ENCODE measurements at regions not wholly inside any gene's neighbourhood (a gene's known extent, or its start where the extent isn't known, plus 50 kb on each side); places are given as distances from the start of the nearest gene placed in this dataset.

DNA sequence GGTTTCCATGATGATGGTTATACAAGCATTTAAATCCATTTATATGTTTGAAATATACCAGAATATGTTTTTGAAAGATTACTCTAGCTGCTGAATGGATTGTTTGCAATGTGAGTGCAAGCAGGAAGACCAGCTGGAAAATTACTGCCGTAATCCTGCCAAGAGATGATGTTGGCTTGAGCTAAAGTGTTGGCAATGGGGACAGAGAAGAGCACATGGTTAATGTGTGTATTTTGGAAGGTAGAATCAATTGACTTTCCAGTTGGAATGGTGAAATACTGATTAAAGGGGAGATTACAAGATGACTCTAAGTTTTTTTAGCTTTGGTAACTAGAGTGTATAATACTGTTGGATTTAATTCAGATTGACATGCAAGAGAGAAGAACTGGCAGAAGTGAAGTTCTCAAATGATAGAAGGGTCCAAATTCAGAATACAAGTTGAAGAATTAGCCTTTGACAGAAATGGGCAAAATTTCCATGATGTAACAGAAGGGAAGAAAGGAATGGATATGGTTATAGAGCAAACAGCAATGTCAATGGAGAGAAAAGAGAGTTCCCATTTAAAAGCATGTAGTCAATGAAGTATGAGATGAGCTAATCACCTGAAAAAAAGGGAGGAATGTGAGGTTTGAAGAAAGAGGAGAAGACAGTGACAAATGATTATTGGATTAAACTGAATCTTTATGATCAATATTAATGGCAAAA, 422.0 kb downstream of the CDC14C start:
- Histone ChIP-seq H3K36me3 (no peaks in the 10 kb centered on the region), H3K79me2 (ENCODE audit: low read depth) (no peaks in the 10 kb centered on the region), H4K20me1 (ENCODE audit: low read depth) (no peaks in the 10 kb centered on the region), H3K9me3 (ENCODE audit: low read depth) (no peaks in the 10 kb centered on the region), H3K4me3 (no peak overlapping the region), H2AFZ (replicated peaks) (no peak overlapping the region), H3K9ac (no peak overlapping the region), H3K4me2 (no peak overlapping the region), H3F3A (ENCODE audit: low read depth) (no peaks in the 10 kb centered on the region), H3K27ac (no peak overlapping the region), H3K27me3 (no peaks in the 10 kb centered on the region), H3K4me1 (no peaks in the 10 kb centered on the region)
- TF ChIP-seq EZH2phosphoT487 (IDR thresholded peaks at IDR 0.05) (no peak), EZH2 (IDR thresholded peaks at IDR 0.05) (no peak)
- TF ChIP-seq, protein P1, sequence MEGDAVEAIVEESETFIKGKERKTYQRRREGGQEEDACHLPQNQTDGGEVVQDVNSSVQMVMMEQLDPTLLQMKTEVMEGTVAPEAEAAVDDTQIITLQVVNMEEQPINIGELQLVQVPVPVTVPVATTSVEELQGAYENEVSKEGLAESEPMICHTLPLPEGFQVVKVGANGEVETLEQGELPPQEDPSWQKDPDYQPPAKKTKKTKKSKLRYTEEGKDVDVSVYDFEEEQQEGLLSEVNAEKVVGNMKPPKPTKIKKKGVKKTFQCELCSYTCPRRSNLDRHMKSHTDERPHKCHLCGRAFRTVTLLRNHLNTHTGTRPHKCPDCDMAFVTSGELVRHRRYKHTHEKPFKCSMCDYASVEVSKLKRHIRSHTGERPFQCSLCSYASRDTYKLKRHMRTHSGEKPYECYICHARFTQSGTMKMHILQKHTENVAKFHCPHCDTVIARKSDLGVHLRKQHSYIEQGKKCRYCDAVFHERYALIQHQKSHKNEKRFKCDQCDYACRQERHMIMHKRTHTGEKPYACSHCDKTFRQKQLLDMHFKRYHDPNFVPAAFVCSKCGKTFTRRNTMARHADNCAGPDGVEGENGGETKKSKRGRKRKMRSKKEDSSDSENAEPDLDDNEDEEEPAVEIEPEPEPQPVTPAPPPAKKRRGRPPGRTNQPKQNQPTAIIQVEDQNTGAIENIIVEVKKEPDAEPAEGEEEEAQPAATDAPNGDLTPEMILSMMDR (IDR thresholded peaks at IDR 0.05) = no peak
- Mint-ChIP-seq H3K4me3 (no peak overlapping the region), H3K9me3 (peaks cover 4% of the 10 kb centered on the region), H3K36me3 (no peaks in the 10 kb centered on the region), H3K4me1 (no peaks in the 10 kb centered on the region), H3K27ac (no peak overlapping the region), H3K27me3 (ENCODE audit: insufficient read depth, low read depth) (no peaks in the 10 kb centered on the region)
- no peak for DNase-seq (ENCODE audit: low spot score)

DNA sequence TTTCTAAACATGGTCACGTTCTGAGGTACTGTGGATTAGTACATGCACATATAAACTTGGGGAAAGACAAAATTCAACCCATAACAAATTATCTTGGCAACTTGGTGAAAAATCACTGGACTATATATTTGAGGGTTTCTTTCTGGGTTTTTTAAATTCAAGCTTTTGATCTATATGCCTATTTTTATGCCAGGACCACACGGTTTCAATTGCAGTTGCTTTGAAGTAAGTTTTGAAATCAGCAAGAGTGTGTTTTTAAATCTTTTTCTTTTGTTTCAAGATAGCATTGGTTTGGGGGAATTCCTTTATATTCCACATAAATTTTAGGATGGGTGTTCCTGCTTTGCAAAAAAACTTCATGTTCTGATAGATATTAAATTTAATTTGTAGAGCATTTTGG, 406.4 kb upstream of the VWC2 start:
- H3K4me1 Mint-ChIP-seq = no peaks in the 10 kb centered on the region
- Histone ChIP-seq H3K27ac (no peak overlapping the region), H3K9ac (no peak overlapping the region), H3K79me2 (ENCODE audit: low read depth) (no peaks in the 10 kb centered on the region), H4K20me1 (ENCODE audit: low read depth) (no peaks in the 10 kb centered on the region), H3K4me1 (no peaks in the 10 kb centered on the region), H3K4me2 (no peak overlapping the region), H3K36me3 (no peaks in the 10 kb centered on the region), H3F3A (ENCODE audit: low read depth) (no peaks in the 10 kb centered on the region), H2AFZ (replicated peaks) (no peak overlapping the region), H3K9me3 (ENCODE audit: low read depth) (no peaks in the 10 kb centered on the region), H3K4me3 (no peak overlapping the region), H3K27me3 (no peaks in the 10 kb centered on the region)
- H3K4me3 Mint-ChIP-seq = no peak overlapping the region
- H3K27me3 Mint-ChIP-seq (ENCODE audit: insufficient read depth, low read depth) = no peaks in the 10 kb centered on the region
- TF ChIP-seq, protein P1 (IDR thresholded peaks at IDR 0.05) = no peak
- no peak for TF ChIP-seq EZH2phosphoT487 (IDR thresholded peaks at IDR 0.05)
- TF ChIP-seq EZH2 (IDR thresholded peaks at IDR 0.05) = no peak
- DNase-seq (ENCODE audit: low spot score) = no peak
- no peak overlapping the region for H3K27ac Mint-ChIP-seq
- H3K9me3 Mint-ChIP-seq = no peaks in the 10 kb centered on the region
- no peaks in the 10 kb centered on the region for H3K36me3 Mint-ChIP-seq

DNA sequence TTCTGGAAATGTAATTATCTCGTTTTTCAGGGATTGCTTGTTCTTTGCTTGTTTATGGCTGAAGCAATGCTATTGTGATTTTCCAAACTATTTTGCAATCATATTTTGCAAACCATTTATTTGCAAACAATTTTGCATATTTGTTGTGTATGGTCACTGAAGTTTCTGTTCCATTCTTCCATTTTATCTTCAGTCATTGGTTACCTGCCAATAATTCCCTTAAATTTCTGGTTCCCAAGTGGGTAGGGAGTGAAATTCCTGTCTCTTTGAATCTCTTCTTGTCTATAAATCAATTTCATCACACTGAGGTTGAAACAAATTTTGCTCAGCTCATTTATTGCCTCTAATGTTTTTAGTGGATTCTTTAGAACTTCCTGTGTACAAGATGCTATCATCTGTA, 401.7 kb upstream of the VWC2 start:
- Histone ChIP-seq H3K9ac (no peak overlapping the region), H3K27ac (no peak overlapping the region), H3K79me2 (ENCODE audit: low read depth) (no peaks in the 10 kb centered on the region), H3K36me3 (no peaks in the 10 kb centered on the region), H3K9me3 (ENCODE audit: low read depth) (no peaks in the 10 kb centered on the region), H3K4me1 (no peaks in the 10 kb centered on the region), H4K20me1 (ENCODE audit: low read depth) (no peaks in the 10 kb centered on the region), H3K4me2 (no peak overlapping the region), H3K4me3 (no peak overlapping the region), H3F3A (ENCODE audit: low read depth) (no peaks in the 10 kb centered on the region), H3K27me3 (no peaks in the 10 kb centered on the region), H2AFZ (replicated peaks) (no peak overlapping the region)
- no peaks in the 10 kb centered on the region for H3K9me3 Mint-ChIP-seq
- no peak overlapping the region for H3K27ac Mint-ChIP-seq
- H3K36me3 Mint-ChIP-seq = no peaks in the 10 kb centered on the region
- H3K27me3 Mint-ChIP-seq (ENCODE audit: insufficient read depth, low read depth) = no peaks in the 10 kb centered on the region
- no peak for DNase-seq (ENCODE audit: low spot score)
- no peak overlapping the region for H3K4me3 Mint-ChIP-seq
- no peaks in the 10 kb centered on the region for H3K4me1 Mint-ChIP-seq
- TF ChIP-seq EZH2 (IDR thresholded peaks at IDR 0.05) = no peak
- no peak for TF ChIP-seq EZH2phosphoT487 (IDR thresholded peaks at IDR 0.05)
- TF ChIP-seq, protein P1 (IDR thresholded peaks at IDR 0.05) = no peak
